Erythroblast (primary cell): ENCODE measurements at regions not wholly inside any gene's neighbourhood (a gene's known extent, or its start where the extent isn't known, plus 50 kb on each side); places are given as distances from the start of the nearest gene placed in this dataset.

Experiments used
- GATA1 ChIP-seq: IDR thresholded peaks from 2 replicates; pipeline ENCODE4 v1.6.1; 2011; ENCODE audit warnings: low read depth, mild to moderate bottlenecking, control low read depth, low read length, moderate library complexity
- POLR2A ChIP-seq: IDR thresholded peaks from 2 replicates; pipeline ENCODE4 v1.6.1; 2011; ENCODE audit warnings: mild to moderate bottlenecking, low read length

DNA sequence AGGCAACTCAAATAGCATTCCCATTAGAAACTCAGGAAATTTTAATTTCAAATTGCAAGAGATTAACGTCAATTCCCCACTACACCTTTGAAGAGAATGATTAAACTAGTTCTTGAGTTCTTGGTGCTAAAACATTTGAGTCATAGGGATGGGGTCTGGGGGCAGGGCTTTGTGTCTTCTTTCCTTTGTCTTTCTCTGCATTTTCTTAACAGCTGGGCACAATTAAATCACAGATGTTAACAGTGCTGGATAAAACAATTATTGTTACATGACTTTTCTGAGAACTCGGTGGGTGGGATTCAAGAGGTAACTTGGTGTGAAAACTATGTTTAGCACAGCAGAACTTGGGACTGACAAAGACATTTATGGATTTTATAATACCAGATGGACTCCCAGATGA lies 351.9 kb upstream of the TNC start:
- TF ChIP-seq POLR2A (no peak), GATA1 (no peak)
